ENCODE measurements at regions not wholly inside any gene's neighbourhood (a gene's known extent, or its start where the extent isn't known, plus 50 kb on each side); places are given as distances from the start of the nearest gene placed in this dataset.

DNA sequence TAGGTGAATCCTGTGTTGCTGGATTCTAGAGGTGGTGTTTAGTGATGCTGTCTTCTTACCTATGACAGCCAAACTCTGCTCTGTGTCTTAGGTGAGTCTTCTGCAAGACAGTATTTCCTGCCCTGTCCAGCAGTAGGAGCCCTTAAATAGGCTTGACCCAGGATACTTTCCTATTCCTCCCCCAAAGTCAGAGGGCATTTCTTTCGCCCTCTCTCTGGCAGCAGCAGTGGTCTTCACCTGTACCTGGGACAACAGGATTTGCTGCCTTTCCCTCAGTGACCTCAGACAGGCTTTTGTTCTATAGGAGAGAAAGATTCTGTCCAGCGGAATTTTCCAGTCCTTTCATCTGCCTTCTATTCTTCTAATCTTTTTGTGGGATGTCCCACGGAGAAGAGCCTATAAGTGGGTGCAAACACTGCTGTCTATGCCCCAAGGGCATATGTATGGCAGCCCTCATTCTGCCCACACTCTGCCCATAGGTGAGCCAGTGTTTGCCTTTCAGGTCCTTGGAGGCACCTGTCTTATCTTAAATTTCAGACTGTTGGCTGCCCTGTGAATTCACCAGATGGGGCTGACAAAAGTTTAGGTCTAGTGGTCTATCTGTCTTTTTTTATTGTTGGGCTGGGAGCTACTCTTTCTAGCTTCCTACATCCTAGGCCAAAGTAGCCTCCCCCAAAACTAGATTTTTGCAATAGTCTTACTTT, 177.3 kb upstream of the SPOPL start:
- H3K36me3 Mint-ChIP-seq (ENCODE audit: insufficient read depth in 1 of 3, low read depth in 3 of 3), result no peaks in the 10 kb centered on the region
- no peaks in the 10 kb centered on the region; a peak in 1 of 5 replicates for H3K9me3 Mint-ChIP-seq
- Histone ChIP-seq H2AFZ (ENCODE audit: low read length) (no peak overlapping the region), H3K79me1 (ENCODE audit: insufficient read depth, low read depth, low read length, poor library complexity, severe bottlenecking) (no peaks in the 10 kb centered on the region), H3K4me1 (ENCODE audit: insufficient read depth, low read length) (no peaks in the 10 kb centered on the region), H3K27ac (ENCODE audit: insufficient read length, low read depth, low read length) (no peak overlapping the region), H4K5ac (ENCODE audit: insufficient read length, low read depth, low read length) (no peak overlapping the region), H3K27me3 (ENCODE audit: insufficient read depth, low read length) (no peaks in the 10 kb centered on the region; the same call in 1 of the 2 replicates), H3K18ac (ENCODE audit: insufficient read length, low read depth, low read length) (no peak overlapping the region), H4K8ac (replicated peaks; ENCODE audit: insufficient read length, low read depth, low read length) (no peak overlapping the region), H3K23me2 (ENCODE audit: insufficient read length, low read depth, low read length, poor library complexity, severe bottlenecking) (no peaks in the 10 kb centered on the region), H3K9me3 (ENCODE audit: control insufficient read depth, low read depth, low read length) (no peaks in the 10 kb centered on the region), H3T11ph (ENCODE audit: low read length) (no peak overlapping the region), H3K14ac (ENCODE audit: insufficient read depth, low read length) (no peak overlapping the region), H2BK15ac (ENCODE audit: low read depth, low read length) (no peak overlapping the region), H4K20me1 (ENCODE audit: control insufficient read depth, insufficient read depth, insufficient read length) (no peaks in the 10 kb centered on the region), H4K91ac (ENCODE audit: insufficient read length, low read depth, low read length) (no peak overlapping the region), H2BK12ac (ENCODE audit: insufficient read length, low read depth, low read length) (no peak overlapping the region), H3K4ac (ENCODE audit: low read depth, low read length) (no peak overlapping the region), H2BK120ac (ENCODE audit: low read depth, low read length, poor library complexity, severe bottlenecking) (no peak overlapping the region), H3K9ac (ENCODE audit: extremely low read depth, insufficient read length, low read length) (no peak overlapping the region), H2BK20ac (ENCODE audit: low read depth, low read length, poor library complexity, severe bottlenecking) (no peak overlapping the region), H3K56ac (ENCODE audit: insufficient read length, low read depth, low read length) (no peak overlapping the region), H2BK5ac (ENCODE audit: insufficient read length, low read length) (no peak overlapping the region), H3K4me2 (ENCODE audit: insufficient read depth, insufficient read length, low read length) (no peak overlapping the region), H3K23ac (ENCODE audit: insufficient read length, low read depth, low read length) (no peak overlapping the region), H2AK5ac (ENCODE audit: insufficient read length, low read length) (no peak overlapping the region), H3K79me2 (ENCODE audit: insufficient read depth, low read length) (no peaks in the 10 kb centered on the region)
- peaks cover 10 to 12% of the 10 kb centered on the region in 2 experiments for H3K4me1 Mint-ChIP-seq
- WGBS (ENCODE audit: extremely low coverage, insufficient read length, low lambda C conversion rate), result no CpG with 5 or more reads among the region's 3 CpGs
- no peaks in the 10 kb centered on the region for H3K27me3 Mint-ChIP-seq (ENCODE audit: low read depth)
- TF ChIP-seq, protein P1, sequence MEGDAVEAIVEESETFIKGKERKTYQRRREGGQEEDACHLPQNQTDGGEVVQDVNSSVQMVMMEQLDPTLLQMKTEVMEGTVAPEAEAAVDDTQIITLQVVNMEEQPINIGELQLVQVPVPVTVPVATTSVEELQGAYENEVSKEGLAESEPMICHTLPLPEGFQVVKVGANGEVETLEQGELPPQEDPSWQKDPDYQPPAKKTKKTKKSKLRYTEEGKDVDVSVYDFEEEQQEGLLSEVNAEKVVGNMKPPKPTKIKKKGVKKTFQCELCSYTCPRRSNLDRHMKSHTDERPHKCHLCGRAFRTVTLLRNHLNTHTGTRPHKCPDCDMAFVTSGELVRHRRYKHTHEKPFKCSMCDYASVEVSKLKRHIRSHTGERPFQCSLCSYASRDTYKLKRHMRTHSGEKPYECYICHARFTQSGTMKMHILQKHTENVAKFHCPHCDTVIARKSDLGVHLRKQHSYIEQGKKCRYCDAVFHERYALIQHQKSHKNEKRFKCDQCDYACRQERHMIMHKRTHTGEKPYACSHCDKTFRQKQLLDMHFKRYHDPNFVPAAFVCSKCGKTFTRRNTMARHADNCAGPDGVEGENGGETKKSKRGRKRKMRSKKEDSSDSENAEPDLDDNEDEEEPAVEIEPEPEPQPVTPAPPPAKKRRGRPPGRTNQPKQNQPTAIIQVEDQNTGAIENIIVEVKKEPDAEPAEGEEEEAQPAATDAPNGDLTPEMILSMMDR (conservative IDR thresholded peaks at IDR 0.05), result peak; percentile 39
- peak; percentile 30 for DNase-seq
- H3K4me3 Mint-ChIP-seq, result no peak overlapping the region
- H3K27ac Mint-ChIP-seq, result peak overlapping the region in 1 of 3 experiments; percentile 57; a peak in 1 of 7 replicates

Measured in H9 (cell line).